ENCODE measurements at regions not wholly inside any gene's neighbourhood (a gene's known extent, or its start where the extent isn't known, plus 50 kb on each side); places are given as distances from the start of the nearest gene placed in this dataset.

GRCh38 chr5:97832645-97833296 lies 649.7 kb upstream of the RIOK2 start:
- DNase-seq (ENCODE audit: low read depth), result no peak
- TF ChIP-seq CTCF (IDR thresholded peaks at IDR 0.05; ENCODE audit: low read depth, low read length, missing control alignments), result no peak
- no peak overlapping the region for H3K4me3 ChIP-seq (ENCODE audit: low read depth, low read length)
- in situ Hi-C loops (cut with HindIII; ENCODE audit: low sequenced_read_pairs), result no loop called here

GRCh38 chr5:97834561-97834960 lies 651.5 kb upstream of the RIOK2 start:
- no peak for TF ChIP-seq CTCF (IDR thresholded peaks at IDR 0.05; ENCODE audit: low read depth, low read length, missing control alignments)
- in situ Hi-C loops (cut with HindIII; ENCODE audit: low sequenced_read_pairs), result no loop called here
- H3K4me3 ChIP-seq (ENCODE audit: low read depth, low read length), result no peak overlapping the region
- DNase-seq (ENCODE audit: low read depth), result no peak

GRCh38 chr5:97835112-97835511 lies 652.1 kb upstream of the RIOK2 start:
- in situ Hi-C loops (cut with HindIII; ENCODE audit: low sequenced_read_pairs), result no loop called here
- TF ChIP-seq CTCF (IDR thresholded peaks at IDR 0.05; ENCODE audit: low read depth, low read length, missing control alignments), result no peak

GRCh38 chr5:97836816-97837215 lies 653.8 kb upstream of the RIOK2 start:
- TF ChIP-seq CTCF (IDR thresholded peaks at IDR 0.05; ENCODE audit: low read depth, low read length, missing control alignments), result no peak
- in situ Hi-C loops (cut with HindIII; ENCODE audit: low sequenced_read_pairs), result no loop called here
- no peak for DNase-seq (ENCODE audit: low read depth)
- no peak overlapping the region for H3K4me3 ChIP-seq (ENCODE audit: low read depth, low read length)

More at GRCh38 chr5:97835112-97835511, 652.1 kb upstream of the RIOK2 start:
- H3K4me3 ChIP-seq (ENCODE audit: low read depth, low read length), result no peak overlapping the region
- DNase-seq (ENCODE audit: low read depth), result no peak

- no peak overlapping the region for H3K4me3 ChIP-seq (ENCODE audit: low read depth, low read length)
- no peak for TF ChIP-seq CTCF (IDR thresholded peaks at IDR 0.05; ENCODE audit: low read depth, low read length, missing control alignments)
- in situ Hi-C loops (cut with HindIII; ENCODE audit: low sequenced_read_pairs), result no loop called here
- DNase-seq (ENCODE audit: low read depth), result peak; percentile 97
Observed at GRCh38 chr5:97838214-97838613, 655.2 kb upstream of the RIOK2 start.

- in situ Hi-C loops (cut with HindIII; ENCODE audit: low sequenced_read_pairs), result no loop called here
- no peak overlapping the region for H3K4me3 ChIP-seq (ENCODE audit: low read depth, low read length)
- TF ChIP-seq CTCF (IDR thresholded peaks at IDR 0.05; ENCODE audit: low read depth, low read length, missing control alignments), result no peak
- peak; percentile 36 for DNase-seq (ENCODE audit: low read depth)
Observed at GRCh38 chr5:97839341-97840086, 656.5 kb upstream of the RIOK2 start.

All from astrocyte of the cerebellum (primary cell).